NCI-H345 (cell line): ENCODE measurements at regions not wholly inside any gene's neighbourhood (a gene's known extent, or its start where the extent isn't known, plus 50 kb on each side); places are given as distances from the start of the nearest gene placed in this dataset.

Experiments
- DNase-seq: peaks from one replicate; lab custom pipeline; 2025; lab: John Stamatoyannopoulos, UW

DNA sequence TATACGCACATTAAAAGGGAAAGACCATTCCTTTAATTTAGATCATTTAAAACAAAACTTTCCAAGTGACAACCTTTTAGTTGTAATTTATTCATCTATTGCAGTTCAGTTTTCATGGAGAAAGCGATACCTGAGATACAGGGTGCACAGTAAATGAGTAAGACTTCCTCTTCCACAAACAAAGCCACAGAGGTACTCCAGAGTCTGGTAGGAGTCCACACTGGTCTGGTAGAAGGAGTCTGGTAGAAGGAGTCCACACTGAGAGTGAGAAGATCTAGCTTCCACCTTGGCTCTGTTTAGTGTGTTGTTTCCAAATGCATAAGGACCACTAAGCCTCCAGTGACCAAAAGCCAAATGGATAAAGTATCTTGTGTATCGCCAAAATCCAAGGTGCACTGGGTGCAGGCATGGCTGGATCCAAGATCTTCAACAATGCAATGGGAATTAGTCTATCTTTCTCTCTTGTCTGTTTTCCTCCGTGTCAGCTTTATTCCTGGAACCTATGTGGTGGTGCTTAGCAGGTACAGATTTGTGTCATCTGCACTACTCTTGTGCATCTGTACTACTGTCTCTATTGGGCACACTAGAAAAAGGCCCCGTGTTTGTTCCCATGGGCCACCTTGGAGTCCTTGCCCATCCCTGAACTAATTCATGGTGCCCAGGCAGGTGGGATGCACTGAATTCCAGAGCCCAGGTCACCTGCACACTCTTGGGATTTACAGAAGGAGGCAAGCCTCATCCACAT, 331.1 kb downstream of the BCL11B start:
- no peak for DNase-seq

DNA sequence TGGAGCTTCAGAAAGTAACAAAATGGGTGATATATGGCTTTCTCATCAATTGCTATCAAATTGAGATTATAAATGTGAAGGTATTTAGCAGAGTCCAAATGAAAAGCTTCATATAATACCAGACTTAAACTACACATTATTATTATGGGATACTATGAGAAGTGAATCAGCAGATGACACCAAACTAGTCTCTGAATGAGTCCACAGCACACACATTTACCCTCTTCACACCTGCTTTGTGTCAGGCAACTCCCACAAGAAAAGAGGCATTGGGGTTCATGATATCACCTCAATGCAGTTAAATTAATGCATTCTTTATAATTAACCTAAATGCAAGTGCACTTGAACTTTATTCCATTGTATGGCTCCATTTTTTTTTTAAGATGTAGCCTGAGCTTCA, 330.5 kb downstream of the BCL11B start:
- no peak for DNase-seq

DNA sequence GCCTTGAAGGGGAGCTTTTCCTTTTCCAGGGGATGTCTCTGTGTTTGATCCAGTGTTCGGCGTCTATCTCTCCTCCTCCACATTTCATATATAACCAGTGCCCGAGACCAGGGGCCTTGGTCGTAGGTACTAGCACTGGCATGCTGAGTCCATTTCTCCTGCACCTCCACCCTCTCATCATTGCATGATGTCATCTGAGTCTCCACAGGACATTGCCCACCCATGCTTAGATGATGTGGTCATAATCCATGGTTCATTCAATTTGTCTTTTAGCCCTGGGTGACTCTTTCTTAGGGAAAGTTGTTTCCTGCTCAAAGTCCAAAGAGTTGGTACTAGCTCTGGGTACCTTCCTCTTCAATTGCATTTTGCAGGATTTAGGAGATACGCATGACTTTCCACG, 328.1 kb downstream of the BCL11B start:
- no peak for DNase-seq

DNA sequence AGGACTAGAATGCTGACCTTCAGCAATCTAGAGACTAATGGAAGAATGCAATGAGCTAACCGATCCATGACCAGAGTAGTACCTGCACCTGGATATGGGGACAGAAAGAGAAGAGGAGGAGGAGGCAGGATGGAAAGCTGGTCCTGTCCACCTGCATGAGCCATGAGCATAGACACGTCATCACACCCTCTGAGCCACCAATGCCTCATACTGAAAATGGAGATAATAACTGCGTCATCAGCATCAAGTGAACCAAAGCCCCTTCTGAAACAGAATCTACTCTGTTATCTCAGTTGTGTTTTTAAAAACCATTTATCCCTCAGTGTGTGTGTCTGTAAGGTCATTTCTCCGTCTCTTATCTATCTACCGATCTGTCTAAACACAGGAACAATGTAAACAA, 327.0 kb downstream of the BCL11B start:
- DNase-seq = no peak

DNA sequence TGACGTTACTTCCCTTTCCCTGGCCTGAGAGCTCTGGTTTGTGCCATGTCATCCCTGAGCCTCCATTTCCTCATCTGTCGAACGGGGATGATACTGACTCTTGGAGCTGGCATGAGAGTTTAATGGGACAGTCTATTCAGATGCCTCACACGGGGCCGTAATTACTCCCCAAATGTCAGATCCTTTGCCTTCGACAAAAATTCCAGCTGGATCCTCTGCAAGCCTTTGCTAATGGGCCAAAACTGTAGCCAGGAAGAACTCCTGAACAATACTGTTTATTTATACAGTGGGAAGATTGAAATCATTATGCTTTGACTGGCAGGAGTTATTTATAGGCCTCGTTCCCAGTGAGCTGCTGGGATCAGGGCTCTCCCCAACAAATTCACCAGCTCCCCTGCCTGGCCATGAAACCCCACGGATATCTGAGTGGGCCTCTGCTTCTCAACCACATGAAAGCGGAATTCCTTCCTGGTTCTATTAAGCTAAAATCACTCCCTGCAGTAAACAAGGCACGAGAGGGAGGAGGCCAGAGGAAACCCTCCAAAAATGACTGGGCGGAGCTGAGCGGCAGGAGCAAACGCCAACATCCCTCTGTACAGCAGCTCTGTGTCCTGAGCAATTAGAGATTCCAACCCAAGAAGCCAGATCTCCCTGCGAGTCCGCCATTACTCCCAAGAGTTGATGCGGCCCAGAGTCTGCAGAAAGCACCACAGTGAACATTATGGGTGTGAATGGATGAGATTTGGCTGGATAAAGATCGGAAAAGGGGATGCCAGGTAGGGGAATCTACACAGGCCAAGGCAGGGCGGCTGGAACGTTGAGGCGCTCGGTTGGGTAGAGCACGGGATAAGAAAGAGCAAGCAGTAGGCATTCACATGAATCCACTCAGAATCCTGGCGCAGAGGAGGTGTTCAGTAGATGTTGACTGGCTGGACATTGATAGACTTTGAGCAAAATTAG, 326.1 kb downstream of the BCL11B start:
- no peak for DNase-seq

GRCh38 chr14:98946940-98947339, 325.1 kb downstream of the BCL11B start:
- DNase-seq = no peak

DNA sequence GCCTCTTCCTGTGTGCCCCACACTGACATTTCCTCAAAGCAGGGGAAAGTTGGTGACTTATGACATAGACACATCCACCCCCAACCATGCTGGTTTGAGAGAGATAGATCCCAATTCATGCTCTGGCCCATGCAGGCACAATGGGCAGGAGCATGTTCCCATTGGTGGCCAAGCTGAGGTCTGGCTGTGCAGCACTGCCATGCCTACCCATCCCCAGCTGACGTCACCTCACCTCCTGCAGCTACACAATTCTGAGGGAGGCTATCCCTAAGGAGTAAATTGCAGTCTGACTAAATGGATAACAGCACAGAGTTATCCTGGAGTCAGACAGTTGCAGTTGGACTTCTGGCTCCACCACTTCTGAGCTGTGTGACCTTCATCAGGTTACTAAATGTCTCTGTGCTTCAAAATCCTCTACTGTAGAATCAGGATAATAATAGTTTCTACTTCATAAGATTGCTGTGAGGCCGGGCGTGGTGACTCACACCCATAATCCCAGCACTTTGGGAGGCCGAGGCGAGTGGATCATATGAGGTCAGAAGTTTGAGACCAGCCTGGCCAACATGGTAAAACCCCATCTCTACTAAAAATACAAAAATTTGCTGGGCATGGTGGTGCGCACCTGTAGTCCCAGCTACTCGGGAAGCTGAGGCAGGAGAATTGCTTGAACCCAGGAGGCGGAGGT, 323.9 kb downstream of the BCL11B start:
- DNase-seq = no peak

DNA sequence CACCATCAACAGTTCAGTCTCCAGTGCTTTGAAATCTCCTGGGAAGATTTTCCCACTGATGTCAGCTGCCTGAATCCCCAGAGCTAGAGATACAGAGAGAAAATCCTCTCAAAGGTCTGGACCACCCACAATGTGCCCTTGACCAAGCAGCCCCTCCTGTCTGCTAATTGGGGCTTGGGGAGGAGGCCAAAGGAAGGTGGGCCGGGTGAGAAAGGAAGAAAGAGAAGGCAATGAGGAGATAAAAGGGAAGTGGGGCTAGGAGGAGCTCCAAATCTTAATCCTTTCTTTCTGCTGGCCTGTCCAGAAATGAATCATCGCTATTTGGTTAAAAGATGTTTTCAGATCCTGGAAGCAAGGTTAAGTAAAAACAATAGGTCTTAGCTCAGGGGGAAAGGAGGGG, 322.9 kb downstream of the BCL11B start:
- DNase-seq = no peak

DNA sequence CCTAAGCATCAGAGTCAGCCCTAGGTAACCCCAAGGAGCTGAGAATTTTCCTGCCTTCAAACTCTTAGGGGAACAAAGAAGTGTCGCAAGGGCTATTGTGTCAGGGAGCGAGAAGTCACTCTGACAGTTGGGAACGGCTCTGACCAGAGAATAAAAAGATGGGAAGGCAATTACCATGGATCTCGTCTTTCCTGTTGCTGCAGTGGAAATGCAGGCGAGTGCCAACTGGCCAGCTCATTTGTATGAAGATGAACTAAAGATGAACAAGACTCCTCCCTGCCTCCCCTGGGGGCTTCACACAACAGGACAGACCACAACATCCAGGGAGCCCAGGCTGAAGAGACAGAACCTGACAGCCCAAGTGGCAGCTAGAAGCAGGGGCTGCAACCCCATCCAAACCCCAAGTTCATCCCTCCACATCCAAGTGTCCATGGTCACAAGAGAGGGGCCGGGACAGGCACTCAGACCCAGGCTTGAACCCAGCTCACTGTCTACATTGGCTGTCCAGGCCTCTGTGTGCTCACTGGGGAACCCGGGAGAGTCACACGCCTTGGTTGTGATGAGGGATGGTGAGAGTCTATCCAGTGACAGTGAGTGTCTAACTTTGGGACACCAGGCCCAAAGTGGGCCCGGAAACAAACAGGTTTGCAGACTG, 322.4 kb downstream of the BCL11B start:
- no peak for DNase-seq

DNA sequence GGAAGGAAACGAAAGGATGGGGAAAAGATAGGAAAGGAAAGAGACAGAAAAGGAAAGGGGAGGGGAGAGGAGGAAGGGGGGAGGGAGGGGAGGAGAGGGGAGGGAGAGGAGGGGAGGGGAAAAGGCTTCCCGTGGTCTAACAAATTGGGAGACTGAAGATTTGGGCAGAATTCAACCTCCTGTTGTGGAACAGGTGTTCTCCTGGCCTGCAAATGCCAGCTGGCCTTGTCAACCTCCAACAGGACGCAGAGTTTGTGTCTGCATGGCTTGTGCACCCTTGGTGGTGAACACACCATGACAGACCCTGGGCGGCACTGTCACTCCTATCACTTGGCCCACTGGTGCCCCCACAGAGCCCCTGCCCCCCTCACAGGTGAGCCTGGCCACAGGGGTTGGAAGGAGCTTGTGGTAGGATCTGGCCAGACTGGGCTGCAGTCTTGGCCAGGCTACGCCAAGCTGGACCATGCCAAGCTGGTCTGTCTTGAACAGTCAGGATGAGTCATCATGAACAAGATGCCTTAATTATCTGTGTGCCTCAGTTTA, 321.6 kb downstream of the BCL11B start:
- DNase-seq = no peak

- no peak for DNase-seq
These were observed 321.0 kb downstream of the BCL11B start for GRCh38 chr14:98951031-98951430.

GRCh38 chr14:98951521-98952152, 320.4 kb downstream of the BCL11B start:
- DNase-seq = no peak

GRCh38 chr14:98952593-98953350, 319.2 kb downstream of the BCL11B start:
- DNase-seq = no peak

- no peak for DNase-seq
These were observed 318.2 kb downstream of the BCL11B start for GRCh38 chr14:98953551-98954348.

DNA sequence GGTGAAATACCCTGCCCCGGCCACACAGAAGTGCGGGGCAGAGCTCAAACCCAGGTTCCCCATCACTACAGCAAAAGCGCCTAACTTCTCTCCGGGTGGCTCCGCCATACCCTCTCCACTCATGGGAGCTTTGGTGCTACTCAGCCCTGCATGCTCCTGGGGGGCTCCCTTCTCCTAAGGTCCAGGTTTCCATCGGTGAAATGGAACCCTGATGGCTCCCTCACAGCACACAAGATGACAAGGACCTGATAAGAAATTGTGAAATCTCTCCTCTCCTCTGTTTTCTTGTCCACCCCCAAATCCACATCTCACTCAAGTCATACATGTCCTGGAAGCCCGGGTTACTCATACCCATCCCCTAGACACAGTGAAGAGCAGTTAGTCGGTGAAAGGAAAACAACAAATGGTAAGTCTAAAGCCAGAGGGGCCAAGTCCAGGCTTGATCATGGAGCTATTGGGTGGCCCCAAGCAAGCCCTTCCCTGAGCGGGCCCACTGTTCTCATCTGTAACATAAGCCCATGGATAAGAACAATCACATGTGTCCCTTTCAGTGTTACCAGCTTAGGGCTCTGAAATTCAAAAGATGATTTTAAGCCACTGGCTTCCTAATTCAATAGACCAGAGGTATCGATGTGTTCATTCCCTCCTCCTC, 317.5 kb downstream of the BCL11B start:
- no peak for DNase-seq

DNA sequence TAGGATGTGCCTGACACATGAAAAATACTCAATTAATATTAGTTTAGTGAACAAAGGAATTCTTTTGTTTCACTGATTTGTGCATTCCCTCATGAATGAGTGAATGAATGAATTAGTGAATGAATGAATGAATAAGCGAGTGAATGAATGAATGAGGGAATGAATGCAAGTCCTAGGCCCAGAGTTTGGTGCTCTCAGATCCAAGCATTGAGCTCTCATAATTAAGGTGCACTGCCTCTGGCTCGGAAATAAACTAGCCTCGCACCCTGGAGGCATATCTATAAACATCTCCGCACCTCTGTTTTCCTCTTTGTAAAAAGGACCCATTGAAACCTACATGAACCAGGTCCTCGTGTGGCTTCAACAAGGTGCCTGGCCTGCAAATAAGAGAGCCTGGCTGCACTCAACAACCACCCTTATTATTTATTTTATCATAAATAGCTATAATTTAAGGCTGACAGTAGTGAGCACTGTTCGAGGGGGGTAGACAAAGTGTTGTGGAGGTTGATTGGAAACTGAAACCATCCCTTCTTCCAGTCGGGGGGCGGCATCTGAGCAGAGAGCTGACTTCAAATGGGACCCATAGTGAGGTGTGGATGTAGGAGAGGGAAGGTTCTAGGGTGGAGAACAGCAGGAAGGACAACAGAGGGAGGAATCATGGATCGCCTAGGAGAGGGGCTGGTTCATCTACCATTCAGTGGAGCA, 316.8 kb downstream of the BCL11B start:
- no peak for DNase-seq

GRCh38 chr14:98955741-98956070, 316.3 kb downstream of the BCL11B start:
- DNase-seq = no peak

GRCh38 chr14:98956181-98956580, 315.8 kb downstream of the BCL11B start:
- no peak for DNase-seq

DNA sequence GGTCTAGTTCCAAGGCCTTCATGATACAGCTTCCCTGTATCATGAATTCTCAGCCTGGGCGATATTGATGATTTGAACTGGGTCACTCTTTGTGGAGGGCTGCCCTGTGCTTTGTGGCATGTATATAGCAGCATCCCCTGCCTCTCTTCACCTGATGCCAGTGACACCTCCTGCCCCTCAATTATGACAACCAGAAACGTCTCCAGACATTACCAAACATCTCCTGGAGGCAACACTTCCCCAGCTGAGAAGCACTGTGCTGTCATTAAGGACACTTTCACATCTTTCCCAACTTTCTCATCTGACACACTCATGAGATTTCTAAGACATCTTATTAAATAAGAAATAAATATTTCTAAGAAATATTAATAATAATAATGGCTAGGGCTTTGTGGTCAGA, 315.3 kb downstream of the BCL11B start:
- DNase-seq = no peak
